ENCODE measurements at regions not wholly inside any gene's neighbourhood (a gene's known extent, or its start where the extent isn't known, plus 50 kb on each side); places are given as distances from the start of the nearest gene placed in this dataset.
"Not testable (repeated sequence)": the region's sequence is repeated elsewhere in the genome, so short reads cannot be mapped to it uniquely, and the experiment has no call there.

- TF ChIP-seq CTCF (IDR thresholded peaks at IDR 0.05; ENCODE audit: extremely low read depth, missing control alignments): no peak
- no peak for DNase-seq (ENCODE audit: low spot score)
These were observed 185.6 kb downstream of the C7orf25 start for GRCh38 chr7:42726066-42726785.

DNA sequence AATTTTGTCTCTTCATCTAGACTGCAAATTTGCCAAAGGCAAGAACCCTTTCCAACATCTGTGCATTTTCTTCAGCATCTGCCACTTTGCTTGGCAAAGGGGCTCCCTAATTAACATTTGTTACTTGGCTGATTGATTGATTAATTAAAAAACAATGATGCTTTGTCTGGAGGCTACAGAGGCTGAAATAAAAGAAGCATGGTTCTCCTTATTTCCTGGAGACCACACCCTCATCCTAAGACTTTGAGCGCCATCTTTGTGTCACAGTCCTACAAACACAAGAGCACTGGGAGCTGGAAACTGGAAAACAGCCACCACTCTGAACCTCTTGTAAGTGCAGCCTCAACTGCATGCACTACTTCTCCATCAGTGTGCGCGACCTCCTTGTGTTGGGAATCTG lies 189.2 kb downstream of the C7orf25 start:
- no peak for TF ChIP-seq CTCF (IDR thresholded peaks at IDR 0.05; ENCODE audit: extremely low read depth, missing control alignments)
- no peak for DNase-seq (ENCODE audit: low spot score)

DNA sequence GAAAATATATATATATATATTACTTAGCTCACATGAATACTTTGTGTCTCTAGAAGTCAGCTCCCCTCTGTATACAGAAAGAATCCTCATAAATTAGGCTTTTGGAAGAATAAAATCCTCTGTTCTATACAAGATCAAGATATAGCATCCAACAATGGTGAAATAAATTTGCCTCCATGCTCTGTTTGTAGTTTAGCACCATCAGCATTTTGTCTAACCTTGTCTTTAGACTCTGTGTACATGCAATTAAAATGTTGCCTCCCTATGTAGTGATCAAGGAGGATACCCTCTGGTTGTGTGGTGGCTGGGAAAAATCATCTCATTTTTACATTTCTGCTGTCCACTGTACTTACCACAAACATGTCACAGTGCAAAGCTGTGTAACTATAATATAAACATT lies 189.7 kb downstream of the C7orf25 start:
- TF ChIP-seq CTCF (IDR thresholded peaks at IDR 0.05; ENCODE audit: extremely low read depth, missing control alignments): no peak
- DNase-seq (ENCODE audit: low spot score): no peak

GRCh38 chr7:42720991-42721796 lies 190.7 kb downstream of the C7orf25 start:
- no peak for TF ChIP-seq CTCF (IDR thresholded peaks at IDR 0.05; ENCODE audit: extremely low read depth, missing control alignments)
- no peak for DNase-seq (ENCODE audit: low spot score)

DNA sequence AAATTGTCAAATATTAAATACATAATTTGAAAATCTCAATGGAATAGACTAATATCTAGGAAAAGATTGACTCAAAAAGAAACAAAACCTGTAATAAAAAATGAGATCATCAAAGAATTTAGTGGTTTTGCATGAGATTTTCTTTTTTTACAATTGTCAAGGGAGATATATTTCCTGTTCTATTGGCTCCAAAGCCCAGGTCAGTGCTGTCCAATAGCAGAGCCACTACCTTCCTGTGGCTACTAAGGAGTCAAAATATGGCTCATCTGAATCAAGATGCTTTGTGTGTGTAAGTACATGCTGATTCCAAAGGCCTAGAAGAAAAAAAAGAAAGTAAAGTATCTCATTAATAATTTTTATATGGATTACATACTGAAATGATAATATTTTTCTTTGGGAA lies 191.9 kb downstream of the C7orf25 start:
- DNase-seq (ENCODE audit: low spot score): no peak
- TF ChIP-seq CTCF (IDR thresholded peaks at IDR 0.05; ENCODE audit: extremely low read depth, missing control alignments): no peak

DNA sequence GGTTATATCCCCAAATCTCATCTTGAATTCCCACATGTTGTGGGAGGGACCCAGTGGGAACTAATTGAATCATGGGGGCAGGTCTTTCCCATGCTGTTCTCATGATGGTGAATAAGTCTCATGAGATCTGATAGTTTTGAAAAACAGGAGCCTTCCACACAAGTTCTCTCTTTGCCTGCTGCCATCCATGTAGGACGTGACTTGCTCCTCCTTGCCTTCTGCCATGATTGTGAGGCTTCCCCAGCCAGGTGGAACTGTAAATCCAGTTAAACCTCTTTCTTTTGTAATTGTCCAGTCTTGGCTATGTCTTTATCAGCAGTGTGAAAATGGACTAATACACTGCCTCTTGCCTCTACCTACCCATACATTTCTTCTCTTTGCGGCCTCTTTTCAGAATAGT lies 193.4 kb downstream of the C7orf25 start:
- not testable (repeated sequence) for DNase-seq (ENCODE audit: low spot score)

DNA sequence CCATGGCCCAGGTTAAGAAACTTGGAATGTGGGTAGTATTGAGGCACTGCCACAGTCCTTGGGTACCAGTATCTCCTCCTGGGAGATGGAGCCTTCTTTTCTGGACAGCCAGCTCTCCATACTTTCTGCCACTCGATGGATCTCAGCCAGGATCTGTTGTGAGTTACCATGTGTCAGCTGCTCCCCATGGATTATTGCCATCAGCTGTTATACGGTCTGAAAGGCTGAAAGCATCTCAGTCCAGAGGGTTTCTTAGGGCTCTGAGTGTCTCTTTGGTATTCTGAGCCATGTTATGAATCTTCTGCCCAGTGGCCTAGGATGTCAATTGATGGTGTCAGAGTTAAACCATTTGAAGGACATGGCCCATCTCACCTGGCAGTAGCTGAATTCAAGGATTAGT lies 197.5 kb downstream of the C7orf25 start:
- no peak for DNase-seq (ENCODE audit: low spot score)
- TF ChIP-seq CTCF (IDR thresholded peaks at IDR 0.05; ENCODE audit: extremely low read depth, missing control alignments): no peak
